Endodermal cell (in vitro differentiated cells): ENCODE measurements at regions not wholly inside any gene's neighbourhood (a gene's known extent, or its start where the extent isn't known, plus 50 kb on each side); places are given as distances from the start of the nearest gene placed in this dataset.

Experiments used
- DNase-seq: peaks from one replicate; pipeline ENCODE4 v3.0.0-alpha.2; 2017
- H3K27ac ChIP-seq: 2 replicates; pipeline ENCODE4 v1.5.1; 2013; ENCODE audit warnings: mild to moderate bottlenecking, low read depth, low read length, moderate library complexity
- H3K27me3 ChIP-seq: 2 replicates; pipeline ENCODE4 v1.6.1; 2013; ENCODE audit warnings: mild to moderate bottlenecking, low read length, moderate library complexity; ENCODE audit not compliant: insufficient read depth, control insufficient read depth, poor library complexity, severe bottlenecking
- H3K36me3 ChIP-seq: 2 replicates; pipeline ENCODE4 v1.7.0; 2013; ENCODE audit warnings: mild to moderate bottlenecking, low read length, moderate library complexity; ENCODE audit not compliant: control insufficient read depth, insufficient read depth
- H3K4me1 ChIP-seq: one replicate; pipeline ENCODE4 v1.7.0; 2013; ENCODE audit warnings: low read length; ENCODE audit not compliant: control insufficient read depth, insufficient read depth
- H3K4me3 ChIP-seq: 2 replicates; pipeline ENCODE4 v1.5.1; 2013; ENCODE audit warnings: mild to moderate bottlenecking, low read length, moderate library complexity
- H3K9ac ChIP-seq: 2 replicates; pipeline ENCODE4 v1.6.1; 2013; ENCODE audit warnings: mild to moderate bottlenecking, low read length, moderate library complexity; ENCODE audit not compliant: poor library complexity, severe bottlenecking; ENCODE audit errors: extremely low read depth
- H3K9me3 ChIP-seq: 2 replicates; pipeline ENCODE4 v1.6.1; 2013; ENCODE audit warnings: mild to moderate bottlenecking, low read length, moderate library complexity; ENCODE audit not compliant: control insufficient read depth
- H3K27ac Mint-ChIP-seq: 2 replicates; pipeline ENCODE4 v1.8.0; 2020; ENCODE audit warnings: mixed read lengths
- H3K27me3 Mint-ChIP-seq: 2 replicates; pipeline ENCODE4 v1.8.0; 2021; ENCODE audit warnings: mild to moderate bottlenecking, mixed read lengths; ENCODE audit not compliant: insufficient read depth
- H3K36me3 Mint-ChIP-seq: 2 replicates; pipeline ENCODE4 v1.8.0; 2020; ENCODE audit warnings: low read depth, mixed read lengths
- H3K4me1 Mint-ChIP-seq: 2 replicates; pipeline ENCODE4 v1.8.0; 2020; ENCODE audit warnings: mixed read lengths
- H3K4me3 Mint-ChIP-seq: 2 replicates; pipeline ENCODE4 v1.8.0; 2020; ENCODE audit warnings: mild to moderate bottlenecking, moderate library complexity, mixed read lengths
- H3K9me3 Mint-ChIP-seq: 2 replicates; pipeline ENCODE4 v1.8.0; 2020; ENCODE audit warnings: mild to moderate bottlenecking, mixed read lengths
- CTCF ChIP-seq: fragments of 200-600 bp; sonication (generic); conservative IDR thresholded peaks from 2 replicates; pipeline ENCODE4 v1.5.0; 2021; ENCODE audit warnings: antibody characterized with exemption, mild to moderate bottlenecking
- WGBS, 2 experiments: methylation state at CpG; one replicate each; pipeline versions ENCODE4 v1.1.5 to v1.1.7; 2013; ENCODE audit warnings: missing lambda C conversion rate in 2 of 2, mixed read lengths in 1 of 2; ENCODE audit not compliant: insufficient coverage in 1 of 2, insufficient read length in 1 of 2; 5-methylcytosine and 5-hydroxymethylcytosine counted together

- H3K36me3 ChIP-seq: no peaks in the 10 kb centered on the region
- WGBS, 2 experiments: 89 to 94% methylated on average over 1 to 3 of the region's 3 CpGs
- DNase-seq: no peak
- Mint-ChIP-seq H3K4me3 (no peak overlapping the region), H3K9me3 (peaks cover 21% of the 10 kb centered on the region), H3K27me3 (peaks cover 6% of the 10 kb centered on the region), H3K36me3 (no peaks in the 10 kb centered on the region), H3K4me1 (peaks cover 26% of the 10 kb centered on the region), H3K27ac (no peak overlapping the region)
- H3K4me3 ChIP-seq: no peak overlapping the region
- H3K27me3 ChIP-seq: no peaks in the 10 kb centered on the region
- H3K4me1 ChIP-seq: peaks cover 4% of the 10 kb centered on the region
- TF ChIP-seq CTCF: no peak
- no peak overlapping the region for H3K9ac ChIP-seq
- H3K9me3 ChIP-seq: peaks cover 19% of the 10 kb centered on the region
- H3K27ac ChIP-seq: no peak overlapping the region
Measured at GRCh38 chr2:144715992-144716391, 196.1 kb upstream of the ZEB2 start.

GRCh38 chr2:144713410-144713809 lies 193.5 kb upstream of the ZEB2 start:
- Mint-ChIP-seq H3K4me1 (peaks cover 34% of the 10 kb centered on the region), H3K27ac (no peak overlapping the region), H3K4me3 (no peak overlapping the region), H3K9me3 (peaks cover 15% of the 10 kb centered on the region), H3K27me3 (peaks cover 8% of the 10 kb centered on the region), H3K36me3 (no peaks in the 10 kb centered on the region)
- Histone ChIP-seq H3K27ac (no peak overlapping the region), H3K4me1 (peaks cover 4% of the 10 kb centered on the region), H3K27me3 (no peaks in the 10 kb centered on the region), H3K9me3 (peaks cover 13% of the 10 kb centered on the region), H3K9ac (no peak overlapping the region), H3K36me3 (no peaks in the 10 kb centered on the region), H3K4me3 (no peak overlapping the region)
- no peak for DNase-seq
- TF ChIP-seq CTCF: no peak
- WGBS, 2 experiments: 91 to 100% methylated on average over 1 of the region's 1 CpG

GRCh38 chr2:144712550-144712940 lies 192.6 kb upstream of the ZEB2 start:
- WGBS, 2 experiments: 94% methylated on average over 1 of the region's 1 CpG; no CpG with 5 or more reads in 1 of the 2 experiments
- DNase-seq: no peak
- no peak overlapping the region for H3K27ac Mint-ChIP-seq

More at GRCh38 chr2:144712550-144712940, 192.6 kb upstream of the ZEB2 start:
- Histone ChIP-seq H3K9ac (no peak overlapping the region), H3K27me3 (no peaks in the 10 kb centered on the region), H3K36me3 (no peaks in the 10 kb centered on the region), H3K4me3 (no peak overlapping the region), H3K4me1 (peaks cover 4% of the 10 kb centered on the region), H3K9me3 (peaks cover 4% of the 10 kb centered on the region), H3K27ac (no peak overlapping the region)
- no peaks in the 10 kb centered on the region for H3K36me3 Mint-ChIP-seq
- H3K27me3 Mint-ChIP-seq: peaks cover 8% of the 10 kb centered on the region
- peaks cover 38% of the 10 kb centered on the region for H3K4me1 Mint-ChIP-seq
- H3K4me3 Mint-ChIP-seq: peak overlapping the region; percentile 2
- peaks cover 6% of the 10 kb centered on the region for H3K9me3 Mint-ChIP-seq
- TF ChIP-seq CTCF: no peak
